GM12878 (cell line): ENCODE measurements at regions not wholly inside any gene's neighbourhood (a gene's known extent, or its start where the extent isn't known, plus 50 kb on each side); places are given as distances from the start of the nearest gene placed in this dataset.

Experiments used
- ATAC-seq: fragments of 200-7000 bp; cut with Tn5 transposase; 3 replicates; pipeline ENCODE4 v1.9.1; 2020; ENCODE audit warnings: mild to moderate bottlenecking, moderate library complexity
- BruUV-seq: library from RNA; stranded (reverse); fragments of 400-500 nt; replicated peaks from 2 replicates; lab custom pipeline; 2021; lab: Mats Ljungman, UMichigan
- CTCF ChIA-PET: fragments of 300-600 bp; sonication (Branson Sonifier 250); formaldehyde crosslinking; extraction: SDS; loops from one replicate; lab custom pipeline; 2021; ENCODE audit warnings: inconsistent platforms; lab: Yijun Ruan, JAX
- POLR2A ChIA-PET: fragments of 350-600 bp; formaldehyde crosslinking; extraction: SDS; loops from one replicate; lab custom pipeline; 2021; ENCODE audit warnings: inconsistent platforms; lab: Charles Lee
- RAD21 ChIA-PET: fragments of 300-600 bp; sonication (Branson Sonifier 250); formaldehyde crosslinking; loops from one replicate; lab custom pipeline; 2023; ENCODE audit warnings: antibody characterized with exemption; ENCODE audit not compliant: unreplicated experiment; lab: Charles Lee
- SMC1A ChIA-PET: fragments of 300-600 bp; sonication (Branson Sonifier 250); formaldehyde crosslinking; loops from one replicate; lab custom pipeline; 2023; ENCODE audit not compliant: unreplicated experiment, uncharacterized antibody; lab: Charles Lee
- DNase-seq: peaks from one replicate; pipeline ENCODE4 v3.0.0-alpha.2; 2011; ENCODE audit warnings: low read depth, low spot score
- FAIRE-seq: peaks from 3 replicates; lab custom pipeline; 2011; peaks lifted over from hg19 to GRCh38; lab: Jason Lieb, UNC
- H2AFZ ChIP-seq: 2 replicates; pipeline ENCODE4 v1.6.0; 2011; ENCODE audit warnings: low read depth, low read length, control low read depth; ENCODE audit not compliant: control insufficient read depth
- H3K27ac ChIP-seq: 2 replicates; pipeline ENCODE4 v1.5.1; 2011; ENCODE audit warnings: control low read depth; ENCODE audit not compliant: control insufficient read depth, insufficient read depth
- H3K27me3 ChIP-seq, 2 experiments: replicated peaks in 1 of 2; 2 replicates each; pipeline versions ENCODE4 v1.6.0 to v1.6.1; 2011; ENCODE audit warnings: low read length in 1 of 2; ENCODE audit not compliant: control insufficient read depth in 2 of 2, insufficient read depth in 2 of 2
- H3K36me3 ChIP-seq, 2 experiments: 2 replicates each; pipeline ENCODE4 v1.5.1; 2011; ENCODE audit warnings: low read length in 1 of 2; ENCODE audit not compliant: control insufficient read depth in 2 of 2, insufficient read depth in 2 of 2
- H3K4me1 ChIP-seq: 2 replicates; pipeline ENCODE4 v1.6.1; 2011; ENCODE audit warnings: mild to moderate bottlenecking, low read length, moderate library complexity, mixed read lengths; ENCODE audit not compliant: control insufficient read depth, insufficient read depth
- H3K4me2 ChIP-seq: 2 replicates; pipeline ENCODE4 v1.6.0; 2011; ENCODE audit warnings: control low read depth; ENCODE audit not compliant: control insufficient read depth, insufficient read depth
- H3K4me3 ChIP-seq: fragments of 200-600 bp; sonication (generic); 2 replicates; pipeline ENCODE4 v1.5.1; 2016
- H3K79me2 ChIP-seq: 2 replicates; pipeline ENCODE4 v1.6.0; 2011; ENCODE audit warnings: low read length; ENCODE audit not compliant: control insufficient read depth, insufficient read depth
- H3K9ac ChIP-seq: 2 replicates; pipeline ENCODE4 v1.8.0; 2011; ENCODE audit warnings: low read length, control low read depth, mixed read lengths; ENCODE audit not compliant: control insufficient read depth, insufficient read depth
- H3K9me3 ChIP-seq: replicated peaks from 3 replicates; pipeline ENCODE4 v1.5.1; 2011; ENCODE audit warnings: mild to moderate bottlenecking, low read length; ENCODE audit not compliant: control insufficient read depth, insufficient read depth
- H4K20me1 ChIP-seq: 2 replicates; pipeline ENCODE4 v1.6.0; 2011; ENCODE audit not compliant: control insufficient read depth, insufficient read depth
- EZH2 ChIP-seq: IDR thresholded peaks from 2 replicates; pipeline ENCODE4 v1.6.1; 2012; ENCODE audit warnings: low read depth, mild to moderate bottlenecking, control low read depth, inconsistent platforms, low read length, borderline replicate concordance; ENCODE audit not compliant: control insufficient read depth
- GABPA ChIP-seq: IDR thresholded peaks from 2 replicates; pipeline ENCODE4 v1.6.1; 2014; ENCODE audit warnings: antibody characterized with exemption, low read depth, mild to moderate bottlenecking, inconsistent platforms
- LARP7 ChIP-seq: fragments of 450-650 bp; IDR thresholded peaks from 2 replicates; pipeline ENCODE4 v1.6.1; 2017; ENCODE audit warnings: mild to moderate bottlenecking
- SMAD5 ChIP-seq: IDR thresholded peaks from 2 replicates; pipeline ENCODE4 v1.6.1; 2016; ENCODE audit warnings: antibody characterized with exemption, low read depth
- SMC3 ChIP-seq: IDR thresholded peaks from 2 replicates; pipeline ENCODE4 v1.6.1; 2011; ENCODE audit warnings: low read length, improper control_type of control experiment, borderline replicate concordance
- STAT1 ChIP-seq: fragments of 450-650 bp; conservative IDR thresholded peaks from 2 replicates; pipeline ENCODE4 v1.6.1; 2014; ENCODE audit warnings: antibody characterized with exemption, mild to moderate bottlenecking
- TCF12 ChIP-seq: IDR thresholded peaks from 2 replicates; pipeline ENCODE4 v1.6.1; 2011; ENCODE audit warnings: low read depth, mild to moderate bottlenecking, low read length
- ZNF622 ChIP-seq: fragments of 450-650 bp; IDR thresholded peaks from 2 replicates; pipeline ENCODE4 v1.6.1; 2017; ENCODE audit warnings: mild to moderate bottlenecking, inconsistent platforms
- ZZZ3 ChIP-seq: IDR thresholded peaks from 2 replicates; pipeline ENCODE4 v1.6.1; 2011; ENCODE audit warnings: low read depth; ENCODE audit not compliant: control insufficient read depth, insufficient read length
- whole genome bisulfite sequencing: methylation state at CpG from one replicate; pipeline ENCODE4 v1.1.6; 2016; ENCODE audit warnings: low lambda C conversion rate; ENCODE audit not compliant: insufficient replicate concordance, insufficient coverage; ENCODE audit errors: missing lambda C conversion rate; 5-methylcytosine and 5-hydroxymethylcytosine counted together
- in situ Hi-C: fragments of 300-500 bp; cut with MboI; formaldehyde crosslinking; loops from 9 replicates; pipeline ENCODE4 v1.14.3; 2018; ENCODE audit warnings: mixed read lengths
- intact Hi-C: fragments of 100-400 bp; cut with micrococcal nuclease; formaldehyde crosslinking; loops from one replicate; pipeline ENCODE4 v1.14.2; 2022; ENCODE audit not compliant: unreplicated experiment
- TF ChIP-seq, protein P1 (sequence below): fragments of 450-650 bp; IDR thresholded peaks from 2 replicates; pipeline ENCODE4 v1.6.1; 2017; ENCODE audit warnings: mild to moderate bottlenecking
- TF ChIP-seq, protein P2 (sequence below): IDR thresholded peaks from 2 replicates; pipeline ENCODE4 v1.6.1; 2012; ENCODE audit warnings: improper control_type of control experiment, low read depth, low read length; ENCODE audit not compliant: insufficient replicate concordance
- TF ChIP-seq, protein P3 (sequence below): fragments of 450-650 bp; formaldehyde crosslinking; IDR thresholded peaks from 2 replicates; pipeline ENCODE4 v1.4.0; 2020; ENCODE audit warnings: mild to moderate bottlenecking, moderate library complexity
- TF ChIP-seq, protein P4 (sequence below): IDR thresholded peaks from 2 replicates; pipeline ENCODE4 v1.6.1; 2012; ENCODE audit warnings: low read depth, low read length, improper control_type of control experiment

DNA sequence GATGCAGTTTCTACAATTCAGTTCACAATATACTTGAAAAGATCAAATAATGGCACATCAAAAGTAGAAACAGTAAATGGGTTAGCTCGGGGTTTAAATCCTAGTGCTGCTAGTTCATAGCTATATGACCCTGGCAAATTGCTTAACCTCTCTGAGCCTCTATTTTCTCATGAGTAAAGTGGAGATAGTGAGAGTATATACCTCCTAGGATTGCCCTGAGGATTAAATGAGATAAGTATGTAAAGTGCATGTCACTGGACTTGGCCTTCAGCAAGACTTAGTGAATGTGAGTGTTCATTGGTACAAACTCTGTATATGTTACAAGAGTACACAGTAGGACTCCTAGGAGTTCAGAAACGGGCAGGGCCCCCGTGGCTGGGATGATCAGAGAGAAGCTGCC lies 248.3 kb downstream of the DLEU7 start:
- WGBS, result 63% methylated on average over 3 of the region's 3 CpGs
- CTCF ChIA-PET, result interaction anchor here (0.8 to 4.3 kb wide), 5 partner anchors 113 to 598 kb away, joined by 3 to 19 read pairs (median 4); no protein-coding TSS in a partner anchor
- RAD21 ChIA-PET, result interaction anchor here (0.7 to 1.9 kb wide), 7 partner anchors 55 to 317 kb away, joined by 3 to 10 read pairs (median 3); no protein-coding TSS in a partner anchor
- Histone ChIP-seq H3K79me2 (no peaks in the 10 kb centered on the region), H3K9ac (no peak overlapping the region), H2AFZ (no peak overlapping the region), H3K4me1 (peaks cover 45% of the 10 kb centered on the region), H3K9me3 (no peaks in the 10 kb centered on the region), H4K20me1 (no peaks in the 10 kb centered on the region), H3K4me3 (no peak overlapping the region), H3K27me3 (no peaks in the 10 kb centered on the region), H3K36me3 (no peaks in the 10 kb centered on the region), H3K4me2 (peak overlapping the region; percentile 64; the same call in 1 of the 2 replicates), H3K27ac (no peak overlapping the region; the same call in 1 of the 2 replicates)
- FAIRE-seq, result no peak
- SMC1A ChIA-PET, result interaction anchor here (0.7 to 3.8 kb wide), 9 partner anchors 10 to 446 kb away, joined by 3 to 18 read pairs (median 5); no protein-coding TSS in a partner anchor
- POLR2A ChIA-PET, result interaction anchor here (0.8 kb wide), 1 partner anchor 91 kb away, joined by 3 read pairs; no protein-coding TSS in a partner anchor
- DNase-seq, result no peak
- ATAC-seq, result no peak
- intact Hi-C loops (loop anchor here (2.0 to 5.0 kb wide), 3 partner anchors 207 to 513 kb away; no protein-coding TSS in a partner anchor), in situ Hi-C loops (loop anchor here (10.0 kb wide), 1 partner anchor 320 kb away; no protein-coding TSS in a partner anchor)
- TF ChIP-seq, protein P1, sequence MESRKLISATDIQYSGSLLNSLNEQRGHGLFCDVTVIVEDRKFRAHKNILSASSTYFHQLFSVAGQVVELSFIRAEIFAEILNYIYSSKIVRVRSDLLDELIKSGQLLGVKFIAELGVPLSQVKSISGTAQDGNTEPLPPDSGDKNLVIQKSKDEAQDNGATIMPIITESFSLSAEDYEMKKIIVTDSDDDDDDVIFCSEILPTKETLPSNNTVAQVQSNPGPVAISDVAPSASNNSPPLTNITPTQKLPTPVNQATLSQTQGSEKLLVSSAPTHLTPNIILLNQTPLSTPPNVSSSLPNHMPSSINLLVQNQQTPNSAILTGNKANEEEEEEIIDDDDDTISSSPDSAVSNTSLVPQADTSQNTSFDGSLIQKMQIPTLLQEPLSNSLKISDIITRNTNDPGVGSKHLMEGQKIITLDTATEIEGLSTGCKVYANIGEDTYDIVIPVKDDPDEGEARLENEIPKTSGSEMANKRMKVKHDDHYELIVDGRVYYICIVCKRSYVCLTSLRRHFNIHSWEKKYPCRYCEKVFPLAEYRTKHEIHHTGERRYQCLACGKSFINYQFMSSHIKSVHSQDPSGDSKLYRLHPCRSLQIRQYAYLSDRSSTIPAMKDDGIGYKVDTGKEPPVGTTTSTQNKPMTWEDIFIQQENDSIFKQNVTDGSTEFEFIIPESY, result no peak
- TF ChIP-seq, protein P2, sequence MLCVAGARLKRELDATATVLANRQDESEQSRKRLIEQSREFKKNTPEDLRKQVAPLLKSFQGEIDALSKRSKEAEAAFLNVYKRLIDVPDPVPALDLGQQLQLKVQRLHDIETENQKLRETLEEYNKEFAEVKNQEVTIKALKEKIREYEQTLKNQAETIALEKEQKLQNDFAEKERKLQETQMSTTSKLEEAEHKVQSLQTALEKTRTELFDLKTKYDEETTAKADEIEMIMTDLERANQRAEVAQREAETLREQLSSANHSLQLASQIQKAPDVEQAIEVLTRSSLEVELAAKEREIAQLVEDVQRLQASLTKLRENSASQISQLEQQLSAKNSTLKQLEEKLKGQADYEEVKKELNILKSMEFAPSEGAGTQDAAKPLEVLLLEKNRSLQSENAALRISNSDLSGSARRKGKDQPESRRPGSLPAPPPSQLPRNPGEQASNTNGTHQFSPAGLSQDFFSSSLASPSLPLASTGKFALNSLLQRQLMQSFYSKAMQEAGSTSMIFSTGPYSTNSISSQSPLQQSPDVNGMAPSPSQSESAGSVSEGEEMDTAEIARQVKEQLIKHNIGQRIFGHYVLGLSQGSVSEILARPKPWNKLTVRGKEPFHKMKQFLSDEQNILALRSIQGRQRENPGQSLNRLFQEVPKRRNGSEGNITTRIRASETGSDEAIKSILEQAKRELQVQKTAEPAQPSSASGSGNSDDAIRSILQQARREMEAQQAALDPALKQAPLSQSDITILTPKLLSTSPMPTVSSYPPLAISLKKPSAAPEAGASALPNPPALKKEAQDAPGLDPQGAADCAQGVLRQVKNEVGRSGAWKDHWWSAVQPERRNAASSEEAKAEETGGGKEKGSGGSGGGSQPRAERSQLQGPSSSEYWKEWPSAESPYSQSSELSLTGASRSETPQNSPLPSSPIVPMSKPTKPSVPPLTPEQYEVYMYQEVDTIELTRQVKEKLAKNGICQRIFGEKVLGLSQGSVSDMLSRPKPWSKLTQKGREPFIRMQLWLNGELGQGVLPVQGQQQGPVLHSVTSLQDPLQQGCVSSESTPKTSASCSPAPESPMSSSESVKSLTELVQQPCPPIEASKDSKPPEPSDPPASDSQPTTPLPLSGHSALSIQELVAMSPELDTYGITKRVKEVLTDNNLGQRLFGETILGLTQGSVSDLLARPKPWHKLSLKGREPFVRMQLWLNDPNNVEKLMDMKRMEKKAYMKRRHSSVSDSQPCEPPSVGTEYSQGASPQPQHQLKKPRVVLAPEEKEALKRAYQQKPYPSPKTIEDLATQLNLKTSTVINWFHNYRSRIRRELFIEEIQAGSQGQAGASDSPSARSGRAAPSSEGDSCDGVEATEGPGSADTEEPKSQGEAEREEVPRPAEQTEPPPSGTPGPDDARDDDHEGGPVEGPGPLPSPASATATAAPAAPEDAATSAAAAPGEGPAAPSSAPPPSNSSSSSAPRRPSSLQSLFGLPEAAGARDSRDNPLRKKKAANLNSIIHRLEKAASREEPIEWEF, result no peak
- TF ChIP-seq SMC3 (no peak), GABPA (no peak), TCF12 (no peak), EZH2 (no peak), SMAD5 (no peak), STAT1 (no peak), ZNF622 (no peak), ZZZ3 (no peak), LARP7 (no peak)
- TF ChIP-seq, protein P3, sequence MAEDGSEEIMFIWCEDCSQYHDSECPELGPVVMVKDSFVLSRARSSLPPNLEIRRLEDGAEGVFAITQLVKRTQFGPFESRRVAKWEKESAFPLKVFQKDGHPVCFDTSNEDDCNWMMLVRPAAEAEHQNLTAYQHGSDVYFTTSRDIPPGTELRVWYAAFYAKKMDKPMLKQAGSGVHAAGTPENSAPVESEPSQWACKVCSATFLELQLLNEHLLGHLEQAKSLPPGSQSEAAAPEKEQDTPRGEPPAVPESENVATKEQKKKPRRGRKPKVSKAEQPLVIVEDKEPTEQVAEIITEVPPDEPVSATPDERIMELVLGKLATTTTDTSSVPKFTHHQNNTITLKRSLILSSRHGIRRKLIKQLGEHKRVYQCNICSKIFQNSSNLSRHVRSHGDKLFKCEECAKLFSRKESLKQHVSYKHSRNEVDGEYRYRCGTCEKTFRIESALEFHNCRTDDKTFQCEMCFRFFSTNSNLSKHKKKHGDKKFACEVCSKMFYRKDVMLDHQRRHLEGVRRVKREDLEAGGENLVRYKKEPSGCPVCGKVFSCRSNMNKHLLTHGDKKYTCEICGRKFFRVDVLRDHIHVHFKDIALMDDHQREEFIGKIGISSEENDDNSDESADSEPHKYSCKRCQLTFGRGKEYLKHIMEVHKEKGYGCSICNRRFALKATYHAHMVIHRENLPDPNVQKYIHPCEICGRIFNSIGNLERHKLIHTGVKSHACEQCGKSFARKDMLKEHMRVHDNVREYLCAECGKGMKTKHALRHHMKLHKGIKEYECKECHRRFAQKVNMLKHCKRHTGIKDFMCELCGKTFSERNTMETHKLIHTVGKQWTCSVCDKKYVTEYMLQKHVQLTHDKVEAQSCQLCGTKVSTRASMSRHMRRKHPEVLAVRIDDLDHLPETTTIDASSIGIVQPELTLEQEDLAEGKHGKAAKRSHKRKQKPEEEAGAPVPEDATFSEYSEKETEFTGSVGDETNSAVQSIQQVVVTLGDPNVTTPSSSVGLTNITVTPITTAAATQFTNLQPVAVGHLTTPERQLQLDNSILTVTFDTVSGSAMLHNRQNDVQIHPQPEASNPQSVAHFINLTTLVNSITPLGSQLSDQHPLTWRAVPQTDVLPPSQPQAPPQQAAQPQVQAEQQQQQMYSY (CRISPR knock-in tag), result no peak
- TF ChIP-seq, protein P4, sequence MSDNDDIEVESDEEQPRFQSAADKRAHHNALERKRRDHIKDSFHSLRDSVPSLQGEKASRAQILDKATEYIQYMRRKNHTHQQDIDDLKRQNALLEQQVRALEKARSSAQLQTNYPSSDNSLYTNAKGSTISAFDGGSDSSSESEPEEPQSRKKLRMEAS, result no peak
- BruUV-seq, result no TSS peak
